Brain microvascular endothelial cell (primary cell): ENCODE measurements at regions not wholly inside any gene's neighbourhood (a gene's known extent, or its start where the extent isn't known, plus 50 kb on each side); places are given as distances from the start of the nearest gene placed in this dataset.

Experiments
- DNase-seq: peaks from one replicate; pipeline ENCODE4 v3.0.0-alpha.2; 2020
- H3K27ac ChIP-seq: fragments of 250-450 bp; sonication (Bioruptor Pico); 2 replicates; pipeline ENCODE4 v1.5.1; 2020; ENCODE audit warnings: mild to moderate bottlenecking, moderate library complexity
- H3K27me3 ChIP-seq: fragments of 250-450 bp; sonication (Bioruptor Pico); replicated peaks from 2 replicates; pipeline ENCODE4 v1.5.1; 2020; ENCODE audit warnings: mild to moderate bottlenecking
- H3K36me3 ChIP-seq: fragments of 250-450 bp; sonication (Bioruptor Pico); replicated peaks from 2 replicates; pipeline ENCODE4 v1.5.1; 2020; ENCODE audit warnings: mild to moderate bottlenecking
- H3K4me3 ChIP-seq: 2 replicates; pipeline ENCODE4 v1.5.1; 2011; ENCODE audit warnings: low read depth, mild to moderate bottlenecking, control low read depth, low read length, moderate library complexity
- CTCF ChIP-seq: IDR thresholded peaks from 2 replicates; pipeline ENCODE4 v1.5.1; 2011; ENCODE audit warnings: low read depth, mild to moderate bottlenecking, moderate library complexity, low read length, control low read depth, inconsistent platforms; ENCODE audit errors: missing control alignments
- in situ Hi-C: cut with HindIII; loops from 2 replicates; pipeline ENCODE4 v1.10.0; 2017; ENCODE audit warnings: low sequenced_read_pairs, low pct_ligation_motif_present

- in situ Hi-C loops = no loop called here
- Histone ChIP-seq H3K27ac (no peak overlapping the region), H3K36me3 (no peaks in the 10 kb centered on the region), H3K27me3 (no peaks in the 10 kb centered on the region), H3K4me3 (no peak overlapping the region)
- TF ChIP-seq CTCF = no peak
- DNase-seq = no peak
Observed at GRCh38 chr2:100222844-100223243, 80.5 kb upstream of the AFF3 start.

GRCh38 chr2:100218552-100218951 is 76.2 kb upstream of the AFF3 start:
- no peak overlapping the region for H3K4me3 ChIP-seq
- TF ChIP-seq CTCF = no peak
- H3K27ac ChIP-seq = no peak overlapping the region
- DNase-seq = no peak
- no peaks in the 10 kb centered on the region for H3K27me3 ChIP-seq
- no peaks in the 10 kb centered on the region for H3K36me3 ChIP-seq
- in situ Hi-C loops = no loop called here

- no peaks in the 10 kb centered on the region for H3K27me3 ChIP-seq
- H3K4me3 ChIP-seq = no peak overlapping the region
- no peaks in the 10 kb centered on the region for H3K36me3 ChIP-seq
- no peak overlapping the region for H3K27ac ChIP-seq
- no peak for TF ChIP-seq CTCF
- DNase-seq = no peak
- in situ Hi-C loops = no loop called here
Observed at GRCh38 chr2:100217323-100217722, 74.9 kb upstream of the AFF3 start.

GRCh38 chr2:100216015-100216414 is 73.6 kb upstream of the AFF3 start:
- in situ Hi-C loops = no loop called here
- DNase-seq = no peak
- no peak for TF ChIP-seq CTCF
- Histone ChIP-seq H3K27me3 (no peaks in the 10 kb centered on the region), H3K36me3 (no peaks in the 10 kb centered on the region), H3K4me3 (no peak overlapping the region), H3K27ac (no peak overlapping the region)

GRCh38 chr2:100215371-100215770 is 73.0 kb upstream of the AFF3 start:
- no peak overlapping the region for H3K27ac ChIP-seq
- TF ChIP-seq CTCF = no peak
- in situ Hi-C loops = no loop called here
- no peaks in the 10 kb centered on the region for H3K27me3 ChIP-seq
- no peak overlapping the region for H3K4me3 ChIP-seq
- no peaks in the 10 kb centered on the region for H3K36me3 ChIP-seq
- DNase-seq = no peak

GRCh38 chr2:100214265-100214971 is 72.0 kb upstream of the AFF3 start:
- in situ Hi-C loops = no loop called here
- H3K4me3 ChIP-seq = no peak overlapping the region

More at GRCh38 chr2:100214265-100214971, 72.0 kb upstream of the AFF3 start:
- no peak for DNase-seq
- no peaks in the 10 kb centered on the region for H3K36me3 ChIP-seq
- H3K27me3 ChIP-seq = no peaks in the 10 kb centered on the region
- no peak for TF ChIP-seq CTCF
- no peak overlapping the region for H3K27ac ChIP-seq
